ENCODE measurements at regions not wholly inside any gene's neighbourhood (a gene's known extent, or its start where the extent isn't known, plus 50 kb on each side); places are given as distances from the start of the nearest gene placed in this dataset.

DNA sequence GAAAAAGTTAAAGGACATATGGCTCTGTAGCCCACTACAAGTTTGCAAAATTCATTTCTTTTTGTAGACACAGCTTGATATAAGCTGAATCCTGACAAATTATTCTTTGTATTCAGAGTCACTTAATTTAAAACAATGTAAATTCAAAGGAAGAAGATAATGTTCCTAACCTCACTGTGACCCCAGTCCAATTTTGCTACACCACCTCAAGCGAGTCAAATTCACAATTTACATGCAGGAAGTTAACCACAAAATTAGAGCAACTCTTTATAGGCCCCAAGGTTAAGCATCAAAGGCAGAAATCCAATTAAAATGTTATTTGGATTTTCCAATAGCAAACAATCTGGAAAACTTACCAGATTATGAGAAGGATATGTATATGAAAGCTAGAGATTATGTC is 119.5 kb upstream of the CNTN6 start:
- no peak for DNase-seq (ENCODE audit: low read depth)
- no peak overlapping the region for H3K4me3 ChIP-seq (ENCODE audit: low read depth, low read length)
- TF ChIP-seq, protein P1, sequence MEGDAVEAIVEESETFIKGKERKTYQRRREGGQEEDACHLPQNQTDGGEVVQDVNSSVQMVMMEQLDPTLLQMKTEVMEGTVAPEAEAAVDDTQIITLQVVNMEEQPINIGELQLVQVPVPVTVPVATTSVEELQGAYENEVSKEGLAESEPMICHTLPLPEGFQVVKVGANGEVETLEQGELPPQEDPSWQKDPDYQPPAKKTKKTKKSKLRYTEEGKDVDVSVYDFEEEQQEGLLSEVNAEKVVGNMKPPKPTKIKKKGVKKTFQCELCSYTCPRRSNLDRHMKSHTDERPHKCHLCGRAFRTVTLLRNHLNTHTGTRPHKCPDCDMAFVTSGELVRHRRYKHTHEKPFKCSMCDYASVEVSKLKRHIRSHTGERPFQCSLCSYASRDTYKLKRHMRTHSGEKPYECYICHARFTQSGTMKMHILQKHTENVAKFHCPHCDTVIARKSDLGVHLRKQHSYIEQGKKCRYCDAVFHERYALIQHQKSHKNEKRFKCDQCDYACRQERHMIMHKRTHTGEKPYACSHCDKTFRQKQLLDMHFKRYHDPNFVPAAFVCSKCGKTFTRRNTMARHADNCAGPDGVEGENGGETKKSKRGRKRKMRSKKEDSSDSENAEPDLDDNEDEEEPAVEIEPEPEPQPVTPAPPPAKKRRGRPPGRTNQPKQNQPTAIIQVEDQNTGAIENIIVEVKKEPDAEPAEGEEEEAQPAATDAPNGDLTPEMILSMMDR (IDR thresholded peaks at IDR 0.05; ENCODE audit: low read depth, low read length, missing control alignments) = no peak

DNA sequence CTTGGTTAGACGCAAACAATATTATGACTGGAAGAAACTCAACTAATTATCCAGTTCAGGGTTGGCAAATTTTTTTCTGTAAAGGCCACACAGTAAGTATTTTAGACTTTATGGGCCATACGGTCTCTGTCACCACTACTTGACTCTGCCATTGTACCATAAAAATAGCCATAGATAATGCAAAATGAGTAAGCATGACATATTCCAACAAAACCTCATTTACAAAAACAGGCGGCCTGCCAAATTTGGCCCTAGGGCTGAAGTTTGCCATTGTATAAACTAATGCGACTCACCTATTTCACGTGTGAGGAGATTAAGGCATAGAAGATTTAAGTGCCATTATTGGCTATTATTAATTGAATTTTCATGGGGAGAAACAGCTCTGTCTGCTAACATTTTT is 116.8 kb upstream of the CNTN6 start:
- no peak overlapping the region for H3K4me3 ChIP-seq (ENCODE audit: low read depth, low read length)
- no peak for DNase-seq (ENCODE audit: low read depth)
- TF ChIP-seq, protein P1 (IDR thresholded peaks at IDR 0.05; ENCODE audit: low read depth, low read length, missing control alignments) = no peak

DNA sequence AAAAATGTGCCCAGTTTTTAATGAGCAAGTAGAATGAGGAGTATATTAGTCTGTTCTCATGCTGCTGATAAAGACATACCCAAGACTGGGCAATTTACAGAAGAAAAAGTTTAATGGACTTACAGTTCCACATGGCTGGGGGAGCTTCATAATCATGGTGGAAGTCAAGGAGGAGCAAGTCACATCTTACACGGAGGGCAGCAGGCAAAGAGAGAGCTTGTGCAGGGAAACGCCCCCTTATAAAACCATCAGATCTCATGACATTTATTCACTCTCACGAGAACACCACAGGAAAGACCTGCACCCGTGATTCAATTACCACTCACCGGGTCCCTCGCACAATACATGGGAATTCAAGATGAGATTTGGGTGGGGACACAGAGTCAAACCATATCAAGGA is 111.7 kb upstream of the CNTN6 start:
- DNase-seq (ENCODE audit: low read depth) = no peak
- H3K4me3 ChIP-seq (ENCODE audit: low read depth, low read length) = no peak overlapping the region
- TF ChIP-seq, protein P1 (IDR thresholded peaks at IDR 0.05; ENCODE audit: low read depth, low read length, missing control alignments) = no peak

DNA sequence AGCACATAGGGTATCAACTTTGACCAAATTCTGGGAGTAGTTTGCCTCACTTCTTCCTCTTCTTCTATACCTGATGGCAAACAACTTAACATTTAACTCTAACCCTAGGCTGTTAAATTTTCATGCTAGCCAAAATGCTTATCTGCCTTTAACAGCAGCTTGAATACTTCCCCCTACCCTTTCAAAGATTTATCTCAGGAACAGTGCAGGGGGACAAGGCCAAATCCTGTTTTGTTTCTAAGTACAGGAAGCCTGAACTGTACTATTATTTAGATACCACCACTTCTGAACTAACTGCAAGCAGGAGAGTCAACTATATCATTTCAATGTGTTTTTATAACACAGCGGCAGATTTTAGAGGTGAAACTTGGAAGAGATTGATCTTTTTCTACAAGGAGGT is 104.0 kb upstream of the CNTN6 start:
- TF ChIP-seq, protein P1 (IDR thresholded peaks at IDR 0.05; ENCODE audit: low read depth, low read length, missing control alignments) = no peak
- H3K4me3 ChIP-seq (ENCODE audit: low read depth, low read length) = no peak overlapping the region
- no peak for DNase-seq (ENCODE audit: low read depth)

DNA sequence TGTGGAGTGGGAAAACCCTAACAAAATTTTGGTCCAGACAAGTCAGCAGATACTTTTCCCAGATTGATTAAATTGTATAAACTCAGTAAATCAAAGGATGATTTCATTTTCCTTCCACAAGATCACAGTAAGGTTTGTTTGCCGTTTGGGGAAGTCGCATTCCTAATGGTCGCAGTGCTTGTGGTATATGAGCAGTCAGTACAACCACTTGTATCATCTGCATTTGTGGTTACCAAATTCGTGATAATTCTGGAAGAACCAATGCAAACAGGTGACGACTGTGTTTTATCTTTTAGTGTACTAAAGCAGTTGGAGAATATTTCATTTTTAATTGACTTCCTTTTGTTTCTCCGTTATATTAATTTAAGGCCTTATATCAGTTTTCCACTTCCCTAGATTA is 100.0 kb upstream of the CNTN6 start:
- DNase-seq (ENCODE audit: low read depth) = no peak
- TF ChIP-seq, protein P1 (IDR thresholded peaks at IDR 0.05; ENCODE audit: low read depth, low read length, missing control alignments) = no peak
- no peak overlapping the region for H3K4me3 ChIP-seq (ENCODE audit: low read depth, low read length)

DNA sequence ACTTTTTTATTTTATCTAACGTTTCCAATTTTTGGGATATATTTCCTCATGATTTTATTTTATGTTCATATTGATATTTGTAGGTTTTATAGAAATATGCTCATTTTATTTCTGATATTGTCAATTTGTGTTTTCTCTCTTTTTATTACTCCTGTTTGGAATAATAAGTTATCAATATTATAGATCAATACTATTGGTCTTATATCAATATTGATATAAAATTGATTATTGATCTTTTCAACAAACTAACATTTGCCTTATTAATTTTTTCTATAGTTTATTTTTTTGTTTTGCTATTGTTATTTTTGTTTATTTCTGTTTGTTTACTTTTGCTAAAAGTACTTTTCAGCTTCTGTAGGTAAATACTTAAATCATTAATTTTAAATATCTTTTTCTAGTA is 90.8 kb upstream of the CNTN6 start:
- TF ChIP-seq, protein P1 (IDR thresholded peaks at IDR 0.05; ENCODE audit: low read depth, low read length, missing control alignments) = no peak
- H3K4me3 ChIP-seq (ENCODE audit: low read depth, low read length) = no peak overlapping the region
- DNase-seq (ENCODE audit: low read depth) = no peak

DNA sequence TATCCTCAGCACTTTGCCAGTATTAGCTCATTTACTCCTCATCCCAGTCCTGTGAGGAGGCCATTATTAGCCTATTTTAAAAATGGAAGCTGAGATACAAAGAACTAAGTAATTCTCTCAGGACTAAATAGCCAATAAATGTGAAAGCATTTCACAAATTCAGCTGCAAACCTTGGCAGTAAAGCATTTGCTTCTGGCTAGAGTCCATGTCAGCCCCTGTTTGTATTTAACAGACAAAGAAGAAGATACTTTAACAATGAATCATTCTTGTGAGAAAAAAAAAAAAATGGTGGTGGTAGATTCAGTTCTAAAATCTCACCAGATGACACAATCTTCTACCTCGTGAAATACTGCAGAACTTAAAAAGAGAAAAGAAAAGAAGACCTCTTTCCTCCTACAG is 85.0 kb upstream of the CNTN6 start:
- TF ChIP-seq, protein P1 (IDR thresholded peaks at IDR 0.05; ENCODE audit: low read depth, low read length, missing control alignments) = no peak
- no peak for DNase-seq (ENCODE audit: low read depth)

More for the DNA sequence above, 85.0 kb upstream of the CNTN6 start:
- no peak overlapping the region for H3K4me3 ChIP-seq (ENCODE audit: low read depth, low read length)

Data from GM12864 (cell line).